ENCODE measurements at regions not wholly inside any gene's neighbourhood (a gene's known extent, or its start where the extent isn't known, plus 50 kb on each side); places are given as distances from the start of the nearest gene placed in this dataset.

DNA sequence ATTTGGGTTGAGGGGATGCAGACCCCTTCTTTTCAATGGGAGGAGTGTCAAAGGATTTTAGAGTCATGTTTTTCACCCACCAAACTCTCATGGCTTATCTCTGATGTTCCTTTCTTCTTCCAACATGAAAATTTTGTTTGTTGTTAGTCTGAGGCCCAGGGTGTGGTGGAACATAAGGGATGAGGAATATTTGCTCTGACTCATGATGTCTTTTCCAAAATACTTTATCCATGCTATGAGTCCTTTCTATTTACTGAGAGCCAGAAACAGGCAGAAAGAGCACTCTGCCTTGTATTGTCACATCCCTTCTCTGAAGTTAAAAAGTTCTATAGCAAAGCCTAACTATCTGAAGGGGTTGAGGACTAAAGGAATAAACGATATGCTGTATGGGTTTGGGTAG is 61.6 kb upstream of the GYPA start:
- DNase-seq (ENCODE audit: low read depth) = peak; percentile 11
- H3K9ac ChIP-seq (ENCODE audit: low read length) = no peak overlapping the region
- no peaks in the 10 kb centered on the region for H3K36me3 ChIP-seq (ENCODE audit: control insufficient read depth, insufficient read depth, low read length, severe bottlenecking)

DNA sequence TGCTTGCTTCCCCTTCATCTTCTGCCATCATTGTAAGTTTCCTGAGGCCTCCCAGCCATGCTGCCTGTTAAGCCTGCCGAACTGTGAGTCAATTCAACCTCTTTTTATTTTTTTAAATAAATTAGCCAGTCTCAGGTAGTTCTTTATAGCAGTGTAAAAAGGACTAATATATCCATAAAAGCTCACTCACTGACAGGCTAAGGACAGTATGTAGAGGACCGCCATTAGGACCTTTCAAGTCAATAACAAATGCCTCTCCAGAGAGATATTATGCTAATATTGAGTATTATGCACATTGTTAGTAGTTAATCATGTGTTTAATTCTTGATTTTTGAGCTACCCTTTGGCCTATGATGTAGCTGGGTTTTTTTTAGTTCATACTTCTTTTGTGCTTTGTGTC is 62.6 kb upstream of the GYPA start:
- Histone ChIP-seq H3K36me3 (ENCODE audit: control insufficient read depth, insufficient read depth, low read length, severe bottlenecking) (no peaks in the 10 kb centered on the region), H3K9me3 (ENCODE audit: control insufficient read depth, low read length) (no peaks in the 10 kb centered on the region), H3K4me1 (ENCODE audit: control insufficient read depth, insufficient read depth, low read length) (no peaks in the 10 kb centered on the region), H3K27me3 (replicated peaks; ENCODE audit: control insufficient read depth, insufficient read depth, low read length) (peaks cover 3% of the 10 kb centered on the region), H3K4me3 (ENCODE audit: low read length) (no peak overlapping the region), H3K9ac (ENCODE audit: low read length) (no peak overlapping the region)
- DNase-seq (ENCODE audit: low read depth) = no peak

More for the DNA sequence above, 61.6 kb upstream of the GYPA start:
- Histone ChIP-seq H3K9me3 (ENCODE audit: control insufficient read depth, low read length) (peaks cover under 1% of the 10 kb centered on the region), H3K4me3 (ENCODE audit: low read length) (no peak overlapping the region), H3K4me1 (ENCODE audit: control insufficient read depth, insufficient read depth, low read length) (no peaks in the 10 kb centered on the region), H3K27me3 (replicated peaks; ENCODE audit: control insufficient read depth, insufficient read depth, low read length) (peaks cover 3% of the 10 kb centered on the region)

DNA sequence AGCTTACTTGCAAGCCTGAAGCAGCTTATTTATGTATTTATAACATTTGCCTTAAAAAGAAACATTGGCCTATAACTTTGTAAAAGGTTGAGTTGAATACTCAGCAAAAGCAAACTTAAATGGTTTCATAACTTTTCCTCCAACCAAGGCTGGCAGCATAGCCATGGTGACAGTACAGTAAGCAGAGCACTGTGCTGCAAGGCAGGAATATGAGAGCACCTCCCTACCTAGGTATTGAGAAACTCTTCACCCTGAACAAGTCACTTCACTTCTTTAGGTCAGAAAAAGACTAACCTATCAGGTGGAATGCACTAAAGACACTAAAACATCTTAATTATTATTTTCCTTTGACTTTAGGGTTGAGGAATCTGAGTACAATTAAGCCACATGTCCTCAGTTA is 63.9 kb upstream of the GYPA start:
- peak; percentile 7 for DNase-seq (ENCODE audit: low read depth)
- no peak overlapping the region for H3K9ac ChIP-seq (ENCODE audit: low read length)
- no peaks in the 10 kb centered on the region for H3K4me1 ChIP-seq (ENCODE audit: control insufficient read depth, insufficient read depth, low read length)
- peaks cover 3% of the 10 kb centered on the region for H3K27me3 ChIP-seq (replicated peaks; ENCODE audit: control insufficient read depth, insufficient read depth, low read length)
- H3K9me3 ChIP-seq (ENCODE audit: control insufficient read depth, low read length) = no peaks in the 10 kb centered on the region
- H3K36me3 ChIP-seq (ENCODE audit: control insufficient read depth, insufficient read depth, low read length, severe bottlenecking) = no peaks in the 10 kb centered on the region
- no peak overlapping the region for H3K4me3 ChIP-seq (ENCODE audit: low read length)

DNA sequence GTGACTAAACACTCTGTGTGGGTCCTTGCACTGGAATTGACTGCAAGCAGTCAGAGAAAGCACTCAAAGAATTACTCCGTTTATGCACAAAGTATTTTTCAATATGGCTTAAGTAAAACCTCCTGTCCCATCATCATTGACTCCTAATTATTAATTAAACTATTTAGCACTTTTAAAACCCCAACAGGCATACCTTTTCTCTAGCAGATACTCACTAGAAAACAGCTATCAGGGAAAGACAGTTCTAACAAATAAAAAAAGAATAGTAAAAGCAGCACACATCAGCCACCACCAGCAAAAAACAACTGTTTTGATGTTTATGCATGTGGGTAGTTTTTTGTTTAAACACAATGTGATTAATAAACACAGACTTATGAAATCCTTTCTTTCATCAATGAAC is 66.2 kb upstream of the GYPA start:
- H3K36me3 ChIP-seq (ENCODE audit: control insufficient read depth, insufficient read depth, low read length, severe bottlenecking) = no peaks in the 10 kb centered on the region
- no peak overlapping the region for H3K9ac ChIP-seq (ENCODE audit: low read length)
- DNase-seq (ENCODE audit: low read depth) = no peak
- H3K27me3 ChIP-seq (replicated peaks; ENCODE audit: control insufficient read depth, insufficient read depth, low read length) = peaks cover 3% of the 10 kb centered on the region
- no peak overlapping the region for H3K4me3 ChIP-seq (ENCODE audit: low read length)
- no peaks in the 10 kb centered on the region for H3K9me3 ChIP-seq (ENCODE audit: control insufficient read depth, low read length)
- no peaks in the 10 kb centered on the region for H3K4me1 ChIP-seq (ENCODE audit: control insufficient read depth, insufficient read depth, low read length)

DNA sequence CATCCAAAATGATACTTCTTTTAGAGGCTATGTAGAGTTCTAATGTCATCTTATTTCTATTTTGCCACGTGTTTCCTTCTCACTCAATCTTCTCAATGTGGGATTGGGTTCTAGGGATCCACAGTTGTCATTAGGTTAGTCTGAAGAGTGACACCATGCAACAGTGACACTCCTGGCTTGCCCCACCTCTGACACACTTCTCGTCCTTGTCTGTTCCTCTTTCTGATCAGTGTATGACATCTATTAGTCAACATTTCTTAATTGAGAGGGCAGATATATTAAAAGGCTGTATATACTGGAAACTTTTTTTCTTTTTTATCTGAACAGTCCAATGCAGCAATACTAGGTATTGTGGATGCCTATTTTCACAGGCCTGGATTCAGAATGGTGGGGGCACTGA is 67.6 kb upstream of the GYPA start:
- H3K36me3 ChIP-seq (ENCODE audit: control insufficient read depth, insufficient read depth, low read length, severe bottlenecking) = no peaks in the 10 kb centered on the region
- H3K4me1 ChIP-seq (ENCODE audit: control insufficient read depth, insufficient read depth, low read length) = no peaks in the 10 kb centered on the region
- no peak overlapping the region for H3K9ac ChIP-seq (ENCODE audit: low read length)
- H3K4me3 ChIP-seq (ENCODE audit: low read length) = no peak overlapping the region
- H3K9me3 ChIP-seq (ENCODE audit: control insufficient read depth, low read length) = no peaks in the 10 kb centered on the region
- no peak for DNase-seq (ENCODE audit: low read depth)
- H3K27me3 ChIP-seq (replicated peaks; ENCODE audit: control insufficient read depth, insufficient read depth, low read length) = peaks cover 3% of the 10 kb centered on the region

DNA sequence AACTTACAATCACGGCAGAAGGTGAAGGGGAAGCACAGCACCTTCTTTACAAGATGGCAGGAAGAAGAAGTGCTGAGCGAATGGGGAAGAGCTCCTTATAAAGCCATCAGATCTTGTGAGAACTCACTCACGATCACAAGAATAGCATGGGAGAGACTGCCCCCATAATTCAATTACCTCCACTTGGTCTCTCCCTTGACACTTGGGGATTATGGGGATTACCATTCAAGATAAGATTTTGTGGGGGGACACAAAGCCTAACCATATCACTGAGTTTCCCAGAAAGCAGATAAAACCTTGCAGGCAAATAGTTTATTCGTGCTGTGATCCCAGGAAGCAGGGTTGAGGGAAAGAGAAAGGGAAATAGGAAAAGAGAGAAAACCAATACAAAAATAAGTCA is 69.0 kb upstream of the GYPA start:
- Histone ChIP-seq H3K36me3 (ENCODE audit: control insufficient read depth, insufficient read depth, low read length, severe bottlenecking) (no peaks in the 10 kb centered on the region), H3K9ac (ENCODE audit: low read length) (no peak overlapping the region), H3K9me3 (ENCODE audit: control insufficient read depth, low read length) (no peaks in the 10 kb centered on the region), H3K4me1 (ENCODE audit: control insufficient read depth, insufficient read depth, low read length) (no peaks in the 10 kb centered on the region), H3K27me3 (replicated peaks; ENCODE audit: control insufficient read depth, insufficient read depth, low read length) (peaks cover 3% of the 10 kb centered on the region), H3K4me3 (ENCODE audit: low read length) (no peak overlapping the region)
- DNase-seq (ENCODE audit: low read depth) = no peak

DNA sequence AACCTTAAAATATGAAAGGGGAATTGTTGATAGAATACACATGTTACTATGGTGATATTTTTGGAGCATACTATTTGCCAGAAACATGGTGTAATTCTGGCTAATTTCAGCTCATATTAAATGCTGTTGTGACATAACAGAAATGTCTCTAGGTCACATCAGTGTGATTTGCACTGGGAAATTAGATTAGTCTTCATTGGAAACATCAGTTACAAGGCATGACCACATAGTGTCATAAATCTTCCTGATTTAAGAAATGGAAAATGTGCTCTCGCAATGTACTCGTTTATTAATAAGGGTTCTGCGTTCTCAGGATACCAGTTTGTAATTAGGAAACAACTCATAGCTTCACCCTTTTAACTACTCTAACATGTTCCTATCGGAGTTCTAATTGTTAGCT is 72.9 kb upstream of the GYPA start:
- no peak overlapping the region for H3K9ac ChIP-seq (ENCODE audit: low read length)
- H3K4me3 ChIP-seq (ENCODE audit: low read length) = no peak overlapping the region
- DNase-seq (ENCODE audit: low read depth) = no peak
- no peaks in the 10 kb centered on the region for H3K27me3 ChIP-seq (replicated peaks; ENCODE audit: control insufficient read depth, insufficient read depth, low read length)
- no peaks in the 10 kb centered on the region for H3K36me3 ChIP-seq (ENCODE audit: control insufficient read depth, insufficient read depth, low read length, severe bottlenecking)
- H3K4me1 ChIP-seq (ENCODE audit: control insufficient read depth, insufficient read depth, low read length) = no peaks in the 10 kb centered on the region
- no peaks in the 10 kb centered on the region for H3K9me3 ChIP-seq (ENCODE audit: control insufficient read depth, low read length)

DNA sequence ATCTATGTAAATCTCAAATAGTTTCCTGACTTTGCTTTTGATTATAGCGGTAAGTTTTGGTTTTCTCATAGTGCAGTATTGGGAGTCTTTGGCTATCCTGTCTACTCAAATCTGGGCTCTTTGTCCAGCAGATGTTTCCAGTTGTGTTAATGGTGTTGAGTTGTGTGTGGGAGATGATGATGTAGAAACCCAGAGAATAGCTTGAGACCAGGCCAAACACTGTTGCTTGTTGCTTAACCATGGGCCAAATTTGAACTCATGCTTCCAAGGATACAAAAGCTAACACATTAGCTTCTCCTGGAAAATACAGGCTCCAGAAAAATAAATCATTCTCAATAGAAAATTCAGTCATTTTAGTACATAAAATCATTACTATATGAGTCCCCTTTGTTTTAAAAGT is 82.6 kb upstream of the GYPA start:
- Histone ChIP-seq H3K4me3 (ENCODE audit: low read length) (no peak overlapping the region), H3K9me3 (ENCODE audit: control insufficient read depth, low read length) (no peaks in the 10 kb centered on the region), H3K36me3 (ENCODE audit: control insufficient read depth, insufficient read depth, low read length, severe bottlenecking) (no peaks in the 10 kb centered on the region), H3K4me1 (ENCODE audit: control insufficient read depth, insufficient read depth, low read length) (no peaks in the 10 kb centered on the region), H3K9ac (ENCODE audit: low read length) (no peak overlapping the region), H3K27me3 (replicated peaks; ENCODE audit: control insufficient read depth, insufficient read depth, low read length) (no peaks in the 10 kb centered on the region)
- DNase-seq (ENCODE audit: low read depth) = no peak

DNA sequence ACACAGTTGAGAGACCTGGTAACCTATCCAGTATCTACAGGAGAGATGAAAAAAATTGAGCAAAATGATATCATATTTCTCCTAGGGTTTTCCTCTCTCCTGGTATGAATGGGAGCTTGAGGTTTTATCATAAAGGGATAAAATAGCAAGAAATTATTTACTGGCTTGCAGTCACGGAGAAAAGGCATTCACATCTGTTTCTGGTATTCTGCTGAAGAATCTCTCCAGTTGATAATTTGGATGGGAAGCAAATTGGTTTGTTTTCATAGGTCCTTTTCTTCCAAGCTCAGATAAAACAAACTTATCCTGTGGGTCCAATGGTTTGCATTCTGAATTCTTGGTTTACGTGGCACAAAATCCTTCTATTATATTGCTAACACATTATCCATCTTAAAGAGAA is 83.1 kb upstream of the GYPA start:
- Histone ChIP-seq H3K9me3 (ENCODE audit: control insufficient read depth, low read length) (no peaks in the 10 kb centered on the region), H3K9ac (ENCODE audit: low read length) (no peak overlapping the region), H3K36me3 (ENCODE audit: control insufficient read depth, insufficient read depth, low read length, severe bottlenecking) (no peaks in the 10 kb centered on the region), H3K4me1 (ENCODE audit: control insufficient read depth, insufficient read depth, low read length) (no peaks in the 10 kb centered on the region), H3K4me3 (ENCODE audit: low read length) (no peak overlapping the region), H3K27me3 (replicated peaks; ENCODE audit: control insufficient read depth, insufficient read depth, low read length) (no peaks in the 10 kb centered on the region)
- DNase-seq (ENCODE audit: low read depth) = peak; percentile 44

DNA sequence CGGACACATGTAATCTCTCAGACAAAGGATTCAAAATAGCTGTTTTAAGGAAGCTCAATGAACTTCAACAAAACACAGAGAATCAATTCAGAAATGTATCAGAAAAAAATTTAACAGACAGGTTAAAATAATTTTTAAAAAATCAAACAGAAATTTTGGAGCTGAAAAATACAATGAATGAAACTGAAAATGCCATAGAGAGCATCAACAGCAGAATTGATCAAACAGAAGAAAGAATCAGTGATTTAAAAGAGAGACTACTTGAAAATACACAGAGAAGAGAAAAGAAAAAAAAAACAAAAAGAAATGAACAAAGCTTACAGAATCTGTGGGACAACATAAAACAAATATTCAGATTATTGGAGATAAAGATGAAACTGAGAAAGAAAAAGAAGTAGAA is 118.8 kb upstream of the GYPA start:
- H3K9ac ChIP-seq (ENCODE audit: low read length) = no peak overlapping the region
- peaks cover 19% of the 10 kb centered on the region for H3K9me3 ChIP-seq (ENCODE audit: control insufficient read depth, low read length)
- H3K4me1 ChIP-seq (ENCODE audit: control insufficient read depth, insufficient read depth, low read length) = no peaks in the 10 kb centered on the region
- H3K27me3 ChIP-seq (replicated peaks; ENCODE audit: control insufficient read depth, insufficient read depth, low read length) = no peaks in the 10 kb centered on the region
- DNase-seq (ENCODE audit: low read depth) = no peak
- no peaks in the 10 kb centered on the region for H3K36me3 ChIP-seq (ENCODE audit: control insufficient read depth, insufficient read depth, low read length, severe bottlenecking)
- no peak overlapping the region for H3K4me3 ChIP-seq (ENCODE audit: low read length)

DNA sequence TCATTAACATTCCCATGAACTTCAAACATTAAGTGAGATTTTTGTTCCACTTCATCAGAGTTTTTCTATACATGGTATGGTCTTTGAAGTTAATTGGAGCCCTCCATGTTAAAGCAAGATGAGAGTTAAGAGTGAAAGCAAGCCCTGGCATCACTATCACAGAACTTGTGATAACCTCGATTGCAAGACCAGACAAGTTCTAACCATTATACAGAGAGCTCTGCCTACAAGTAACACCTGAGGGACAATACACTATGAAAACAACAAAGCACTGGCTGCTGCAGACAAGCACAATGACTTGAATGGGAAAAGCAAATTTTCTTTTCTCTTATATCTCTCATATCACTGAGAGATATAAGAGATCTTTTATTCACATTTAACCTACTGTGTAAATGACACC is 126.6 kb upstream of the GYPA start:
- no peak overlapping the region for H3K9ac ChIP-seq (ENCODE audit: low read length)
- H3K36me3 ChIP-seq (ENCODE audit: control insufficient read depth, insufficient read depth, low read length, severe bottlenecking) = no peaks in the 10 kb centered on the region
- no peaks in the 10 kb centered on the region for H3K4me1 ChIP-seq (ENCODE audit: control insufficient read depth, insufficient read depth, low read length)
- DNase-seq (ENCODE audit: low read depth) = no peak
- no peak overlapping the region for H3K4me3 ChIP-seq (ENCODE audit: low read length)
- H3K27me3 ChIP-seq (replicated peaks; ENCODE audit: control insufficient read depth, insufficient read depth, low read length) = no peaks in the 10 kb centered on the region
- H3K9me3 ChIP-seq (ENCODE audit: control insufficient read depth, low read length) = no peaks in the 10 kb centered on the region

DNA sequence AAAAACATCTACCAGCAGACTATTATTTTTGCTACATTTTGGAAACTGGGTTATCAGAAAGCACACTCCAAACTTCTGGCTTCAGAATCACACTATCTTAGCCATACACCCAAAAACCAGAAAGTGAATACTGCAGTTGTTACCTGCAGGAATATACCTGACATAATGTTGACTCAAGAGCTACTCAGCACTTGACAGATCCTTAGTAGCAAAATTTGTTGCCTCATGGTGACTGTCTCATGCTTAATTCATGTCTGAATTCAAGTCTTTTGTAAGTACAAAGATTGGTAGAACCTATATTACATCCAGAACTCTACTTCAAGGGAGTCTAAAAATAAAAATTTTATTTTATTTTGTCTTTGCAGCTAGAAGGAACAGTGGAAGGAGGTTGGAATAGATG is 140.2 kb upstream of the GYPA start:
- no peak for DNase-seq (ENCODE audit: low read depth)
- no peaks in the 10 kb centered on the region for H3K27me3 ChIP-seq (replicated peaks; ENCODE audit: control insufficient read depth, insufficient read depth, low read length)
- no peaks in the 10 kb centered on the region for H3K9me3 ChIP-seq (ENCODE audit: control insufficient read depth, low read length)
- H3K9ac ChIP-seq (ENCODE audit: low read length) = no peak overlapping the region
- no peaks in the 10 kb centered on the region for H3K36me3 ChIP-seq (ENCODE audit: control insufficient read depth, insufficient read depth, low read length, severe bottlenecking)
- no peaks in the 10 kb centered on the region for H3K4me1 ChIP-seq (ENCODE audit: control insufficient read depth, insufficient read depth, low read length)
- H3K4me3 ChIP-seq (ENCODE audit: low read length) = no peak overlapping the region
